Right lobe of liver (tissue), 4 donors: ENCODE measurements at regions not wholly inside any gene's neighbourhood (a gene's known extent, or its start where the extent isn't known, plus 50 kb on each side); places are given as distances from the start of the nearest gene placed in this dataset.

Experiments used
- CTCF ChIP-seq, 4 donors: fragments of 200-600 bp in 3 of 4; fragments of 450-650 bp in 1 of 4; IDR thresholded peaks; one replicate each; pipeline versions ENCODE4 v1.5.1 to v1.8.0; 2016 to 2022; ENCODE audit warnings: antibody characterized with exemption in 4 of 4, mild to moderate bottlenecking in 2 of 4
- POLR2A ChIP-seq: fragments of 450-650 bp; IDR thresholded peaks from one replicate; pipeline ENCODE4 v1.6.1; 2017; ENCODE audit warnings: antibody characterized with exemption, mild to moderate bottlenecking
- donor health status: DM: no; HTN: no; CAD: no.
- donor health status: DM: no; HTN: no; CAD: no.
- donor health status: DM: no; HTN: yes; CAD: no.

DNA sequence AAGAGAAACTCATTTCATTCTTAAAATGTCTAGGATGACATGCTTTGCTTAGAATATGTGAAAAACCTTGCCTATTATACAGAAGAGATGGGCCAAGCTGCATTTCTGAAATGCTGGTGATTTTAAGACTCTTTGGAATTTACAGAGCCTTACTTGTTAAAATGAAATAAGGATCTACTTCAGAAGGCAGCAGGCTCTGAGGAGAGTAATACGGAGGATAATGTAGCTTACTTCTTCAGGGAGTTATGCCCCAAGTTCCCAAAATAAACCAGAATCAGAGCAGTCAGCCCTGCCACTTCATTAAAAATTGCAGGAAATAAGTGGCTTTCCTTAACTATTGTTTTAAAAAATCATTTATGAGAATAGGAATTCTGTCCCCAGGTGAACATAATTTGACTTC lies 1000.3 kb upstream of the RAG2 start:
- no peak for TF ChIP-seq CTCF (IDR thresholded peaks at IDR 0.05)
- no peak for TF ChIP-seq POLR2A
